GM12878 (cell line): ENCODE measurements at regions not wholly inside any gene's neighbourhood (a gene's known extent, or its start where the extent isn't known, plus 50 kb on each side); places are given as distances from the start of the nearest gene placed in this dataset.

Experiments used
- BACH1 ChIP-seq: fragments of 450-650 bp; IDR thresholded peaks from 2 replicates; pipeline ENCODE4 v1.6.1; 2017; ENCODE audit warnings: mild to moderate bottlenecking, borderline replicate concordance
- CTCF ChIP-seq, 3 experiments: IDR thresholded peaks in 2 of 3; conservative IDR thresholded peaks in 1 of 3; 2 replicates each; pipeline ENCODE4 v1.5.1; 2011; ENCODE audit warnings: low read depth in 3 of 3, low read length in 3 of 3, mild to moderate bottlenecking in 3 of 3, control low read depth in 2 of 3, moderate library complexity in 2 of 3, inconsistent platforms in 1 of 3, mixed read lengths in 1 of 3; ENCODE audit not compliant: control insufficient read depth in 2 of 3, insufficient read depth in 1 of 3; ENCODE audit errors: extremely low read depth in 1 of 3
- HDAC2 ChIP-seq: fragments of 200-600 bp; sonication (generic); IDR thresholded peaks from 2 replicates; pipeline ENCODE4 v1.6.1; 2017
- IKZF2 ChIP-seq, 2 experiments: fragments of 450-650 bp; IDR thresholded peaks; 2 replicates each; pipeline ENCODE4 v1.6.1; 2017; ENCODE audit warnings: mild to moderate bottlenecking in 2 of 2, moderate library complexity in 2 of 2
- LARP7 ChIP-seq: fragments of 450-650 bp; IDR thresholded peaks from 2 replicates; pipeline ENCODE4 v1.6.1; 2017; ENCODE audit warnings: mild to moderate bottlenecking
- MXI1 ChIP-seq: fragments of 150-350 bp; IDR thresholded peaks from 2 replicates; pipeline ENCODE4 v1.6.1; 2011; ENCODE audit warnings: low read depth, mild to moderate bottlenecking, inconsistent platforms, low read length, improper control_type of control experiment
- MYB ChIP-seq: fragments of 150-350 bp; IDR thresholded peaks from 2 replicates; pipeline ENCODE4 v1.6.1; 2014; ENCODE audit warnings: mild to moderate bottlenecking, low read depth, low read length, borderline replicate concordance
- NR2C1 ChIP-seq: fragments of 450-650 bp; IDR thresholded peaks from 2 replicates; pipeline ENCODE4 v1.6.1; 2017; ENCODE audit warnings: antibody characterized with exemption, mild to moderate bottlenecking, moderate library complexity
- NR2F1 ChIP-seq: fragments of 450-650 bp; conservative IDR thresholded peaks from 2 replicates; pipeline ENCODE4 v1.6.1; 2017; ENCODE audit warnings: mild to moderate bottlenecking
- NRF1 ChIP-seq: conservative IDR thresholded peaks from 2 replicates; pipeline ENCODE4 v1.6.1; 2011; ENCODE audit warnings: mild to moderate bottlenecking, low read depth, low read length, improper control_type of control experiment
- RB1 ChIP-seq: fragments of 450-650 bp; formaldehyde crosslinking; IDR thresholded peaks from 2 replicates; pipeline ENCODE4 v1.6.1; 2017; ENCODE audit warnings: mild to moderate bottlenecking, borderline replicate concordance
- REST ChIP-seq: IDR thresholded peaks from 2 replicates; pipeline ENCODE4 v1.6.1; 2012; ENCODE audit warnings: mild to moderate bottlenecking, low read depth, low read length
- TF ChIP-seq, protein P1 (sequence below): IDR thresholded peaks from 2 replicates; pipeline ENCODE4 v1.6.1; 2012; ENCODE audit warnings: low read depth, low read length, improper control_type of control experiment
- TF ChIP-seq, protein P2 (sequence below): fragments of 450-650 bp; formaldehyde crosslinking; IDR thresholded peaks from 2 replicates; pipeline ENCODE4 v1.4.0; 2022; ENCODE audit warnings: mild to moderate bottlenecking, moderate library complexity

DNA sequence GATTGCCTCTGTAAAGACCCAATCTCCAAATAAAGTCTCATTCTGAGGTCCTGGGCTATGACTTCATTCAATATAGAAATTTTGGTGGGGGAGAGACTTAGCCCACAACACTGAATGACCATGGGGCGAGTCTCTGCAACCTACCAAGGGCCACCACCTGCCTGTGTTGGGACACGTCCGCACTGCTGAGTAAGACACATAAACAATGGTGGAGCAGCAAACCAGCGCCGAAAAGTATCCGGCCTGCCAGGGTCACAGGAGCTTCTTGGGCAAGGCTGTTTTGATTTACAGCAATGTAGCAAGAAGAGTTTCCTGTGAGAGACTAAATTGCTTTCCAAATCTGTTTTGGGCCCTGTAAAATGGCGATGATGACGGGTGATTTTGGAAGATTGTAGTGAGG is 122.3 kb downstream of the SHANK2 start (continued):
- TF ChIP-seq CTCF (IDR thresholded peaks at IDR 0.05 in 2 of 3, conservative IDR thresholded peaks at IDR 0.05 in 1 of 3; ENCODE audit: control insufficient read depth in 2 of 3, extremely low read depth in 1 of 3, insufficient read depth in 1 of 3, low read depth in 3 of 3, low read length in 3 of 3) (no peak), NR2F1 (no peak), HDAC2 (no peak), IKZF2 (IDR thresholded peaks at IDR 0.05) (no peak), MYB (no peak), REST (no peak), RB1 (no peak), BACH1 (no peak), LARP7 (no peak), NR2C1 (no peak), MXI1 (no peak), NRF1 (no peak)
- TF ChIP-seq, protein P1, sequence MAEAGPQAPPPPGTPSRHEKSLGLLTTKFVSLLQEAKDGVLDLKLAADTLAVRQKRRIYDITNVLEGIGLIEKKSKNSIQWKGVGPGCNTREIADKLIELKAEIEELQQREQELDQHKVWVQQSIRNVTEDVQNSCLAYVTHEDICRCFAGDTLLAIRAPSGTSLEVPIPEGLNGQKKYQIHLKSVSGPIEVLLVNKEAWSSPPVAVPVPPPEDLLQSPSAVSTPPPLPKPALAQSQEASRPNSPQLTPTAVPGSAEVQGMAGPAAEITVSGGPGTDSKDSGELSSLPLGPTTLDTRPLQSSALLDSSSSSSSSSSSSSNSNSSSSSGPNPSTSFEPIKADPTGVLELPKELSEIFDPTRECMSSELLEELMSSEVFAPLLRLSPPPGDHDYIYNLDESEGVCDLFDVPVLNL, result no peak
- TF ChIP-seq, protein P2, sequence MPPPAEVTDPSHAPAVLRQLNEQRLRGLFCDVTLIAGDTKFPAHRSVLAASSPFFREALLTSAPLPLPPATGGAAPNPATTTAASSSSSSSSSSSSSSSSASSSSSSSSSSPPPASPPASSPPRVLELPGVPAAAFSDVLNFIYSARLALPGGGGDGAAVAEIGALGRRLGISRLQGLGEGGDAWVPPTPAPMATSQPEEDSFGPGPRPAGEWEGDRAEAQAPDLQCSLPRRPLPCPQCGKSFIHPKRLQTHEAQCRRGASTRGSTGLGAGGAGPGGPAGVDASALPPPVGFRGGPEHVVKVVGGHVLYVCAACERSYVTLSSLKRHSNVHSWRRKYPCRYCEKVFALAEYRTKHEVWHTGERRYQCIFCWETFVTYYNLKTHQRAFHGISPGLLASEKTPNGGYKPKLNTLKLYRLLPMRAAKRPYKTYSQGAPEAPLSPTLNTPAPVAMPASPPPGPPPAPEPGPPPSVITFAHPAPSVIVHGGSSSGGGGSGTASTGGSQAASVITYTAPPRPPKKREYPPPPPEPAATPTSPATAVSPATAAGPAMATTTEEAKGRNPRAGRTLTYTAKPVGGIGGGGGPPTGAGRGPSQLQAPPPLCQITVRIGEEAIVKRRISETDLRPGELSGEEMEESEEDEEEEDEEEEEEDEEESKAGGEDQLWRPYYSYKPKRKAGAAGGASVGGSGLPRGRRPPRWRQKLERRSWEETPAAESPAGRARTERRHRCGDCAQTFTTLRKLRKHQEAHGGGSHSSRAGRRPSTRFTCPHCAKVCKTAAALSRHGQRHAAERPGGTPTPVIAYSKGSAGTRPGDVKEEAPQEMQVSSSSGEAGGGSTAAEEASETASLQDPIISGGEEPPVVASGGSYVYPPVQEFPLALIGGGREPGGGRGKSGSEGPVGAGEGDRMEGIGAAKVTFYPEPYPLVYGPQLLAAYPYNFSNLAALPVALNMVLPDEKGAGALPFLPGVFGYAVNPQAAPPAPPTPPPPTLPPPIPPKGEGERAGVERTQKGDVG, result no peak
